ENCODE measurements at regions not wholly inside any gene's neighbourhood (a gene's known extent, or its start where the extent isn't known, plus 50 kb on each side); places are given as distances from the start of the nearest gene placed in this dataset.
"Not testable (repeated sequence)": the region's sequence is repeated elsewhere in the genome, so short reads cannot be mapped to it uniquely, and the experiment has no call there.

DNA sequence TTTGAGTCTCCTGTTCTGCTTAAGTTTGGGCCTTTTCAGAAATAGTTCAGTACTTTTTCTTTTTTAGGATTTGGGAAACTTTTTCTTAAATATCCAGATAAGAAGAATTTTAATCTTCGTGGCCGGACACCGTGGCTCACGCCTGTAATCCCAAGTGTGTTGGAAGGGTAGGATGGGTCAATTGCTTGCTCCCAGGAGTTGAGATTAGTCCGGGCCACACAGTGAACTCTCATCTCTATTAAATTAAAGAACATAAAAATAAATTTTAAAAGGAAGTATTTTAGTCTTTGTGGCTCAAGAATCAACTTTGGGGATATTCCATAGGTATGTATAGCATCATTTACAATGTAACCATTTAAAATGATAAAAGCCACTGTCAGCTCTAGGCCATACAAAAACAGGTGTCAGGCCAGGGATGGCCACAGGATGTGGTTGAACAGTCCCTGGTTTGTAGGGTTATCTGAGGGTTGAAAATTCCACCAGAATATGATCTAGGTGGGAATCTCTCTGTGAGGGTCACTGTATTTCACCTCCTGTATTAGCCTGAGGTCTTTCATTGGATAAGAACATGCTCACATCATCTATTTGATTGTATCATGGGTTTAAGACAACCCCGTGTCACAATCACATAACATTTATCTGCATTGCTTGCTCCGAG is 115.6 kb downstream of the GGTLC2 start:
- DNase-seq = no peak

DNA sequence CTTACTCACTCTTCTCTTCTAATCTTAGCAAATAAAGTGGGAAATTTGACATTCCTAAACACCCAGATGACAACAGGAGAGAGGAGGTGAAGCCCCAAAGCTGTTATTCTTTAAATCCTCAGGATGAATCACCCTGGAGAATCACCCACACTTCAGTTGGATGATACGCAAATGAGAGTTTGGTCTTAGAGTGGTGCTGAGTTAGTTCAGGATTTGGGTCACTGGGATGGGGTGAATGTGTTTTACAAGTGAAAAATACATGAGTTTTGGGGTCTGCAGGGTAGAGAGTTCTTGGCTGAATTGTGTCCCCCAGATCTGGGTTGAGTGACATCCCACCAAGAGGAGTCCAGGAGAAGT is 117.2 kb downstream of the GGTLC2 start:
- DNase-seq = no peak

DNA sequence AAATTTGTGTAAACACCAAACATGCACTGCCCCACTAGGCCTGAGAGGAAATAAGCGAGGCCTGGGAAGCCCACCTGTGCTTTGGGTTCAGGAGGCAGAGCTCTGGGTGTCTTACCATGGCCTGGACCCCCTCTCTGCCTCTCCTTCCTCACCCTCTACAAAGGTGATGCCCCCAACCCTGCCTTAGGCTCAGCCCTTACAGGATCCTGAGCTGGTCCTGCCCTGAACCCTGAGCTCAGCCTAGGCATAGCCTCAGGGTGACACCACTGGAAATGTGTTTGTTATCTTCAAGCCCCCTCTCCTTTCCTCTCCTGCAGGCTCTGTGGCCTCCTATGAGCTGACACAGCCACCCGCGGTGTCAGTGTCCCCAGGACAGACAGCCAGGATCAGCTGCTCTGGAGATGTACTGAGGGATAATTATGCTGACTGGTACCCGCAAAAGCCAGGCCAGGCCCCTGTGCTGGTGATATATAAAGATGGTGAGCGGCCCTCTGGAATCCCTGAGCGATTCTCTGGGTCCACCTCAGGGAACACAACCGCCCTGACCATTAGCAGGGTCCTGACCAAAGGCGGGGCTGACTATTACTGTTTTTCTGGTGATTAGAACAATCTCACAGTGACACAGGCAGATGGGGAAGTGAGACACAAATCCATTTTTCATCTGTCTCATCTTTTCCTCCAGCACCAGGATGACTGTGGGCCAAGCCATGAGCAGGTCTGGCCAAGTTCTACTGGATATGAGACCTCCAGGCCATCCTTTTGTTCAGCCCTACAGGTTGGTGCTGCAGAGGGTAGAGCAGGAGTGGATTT is 117.8 kb downstream of the GGTLC2 start:
- DNase-seq = no peak

DNA sequence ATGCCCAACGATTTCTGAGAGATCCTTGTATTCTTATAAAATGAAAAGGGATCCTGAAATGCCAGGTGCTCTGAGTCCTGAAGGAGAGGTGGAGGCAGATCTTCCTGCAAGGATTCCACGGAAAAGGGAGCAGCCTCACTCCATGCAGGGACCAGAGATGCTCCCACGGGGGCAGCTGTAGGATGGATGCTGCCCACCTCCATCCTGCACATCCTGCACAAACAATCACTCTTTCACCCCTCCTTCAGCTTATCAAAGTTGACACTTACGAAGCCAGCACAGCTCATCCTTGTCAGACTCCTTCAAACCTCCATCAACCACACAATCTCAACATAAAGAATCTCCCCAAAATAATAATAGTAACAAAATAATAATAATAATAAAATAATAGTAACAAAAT is 119.1 kb downstream of the GGTLC2 start:
- no peak for DNase-seq

DNA sequence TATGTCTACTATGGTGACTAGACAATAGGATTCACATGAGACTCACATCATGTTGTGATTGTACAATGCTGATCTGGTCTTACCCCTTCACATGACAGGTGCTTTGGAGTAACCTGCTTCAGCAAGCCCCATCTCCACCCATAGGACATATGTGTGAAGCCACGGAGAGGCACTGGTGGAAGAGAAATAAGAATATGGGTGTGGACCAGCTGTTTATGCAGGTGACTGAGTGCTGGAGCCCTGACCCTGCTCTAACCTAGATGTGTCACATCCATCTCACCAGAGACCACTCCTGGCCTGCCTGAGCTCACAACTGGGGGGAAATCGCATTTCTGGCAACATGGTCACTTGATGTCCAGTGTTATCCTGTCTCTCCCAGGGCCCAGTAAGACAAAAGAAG is 119.7 kb downstream of the GGTLC2 start:
- no peak for DNase-seq

DNA sequence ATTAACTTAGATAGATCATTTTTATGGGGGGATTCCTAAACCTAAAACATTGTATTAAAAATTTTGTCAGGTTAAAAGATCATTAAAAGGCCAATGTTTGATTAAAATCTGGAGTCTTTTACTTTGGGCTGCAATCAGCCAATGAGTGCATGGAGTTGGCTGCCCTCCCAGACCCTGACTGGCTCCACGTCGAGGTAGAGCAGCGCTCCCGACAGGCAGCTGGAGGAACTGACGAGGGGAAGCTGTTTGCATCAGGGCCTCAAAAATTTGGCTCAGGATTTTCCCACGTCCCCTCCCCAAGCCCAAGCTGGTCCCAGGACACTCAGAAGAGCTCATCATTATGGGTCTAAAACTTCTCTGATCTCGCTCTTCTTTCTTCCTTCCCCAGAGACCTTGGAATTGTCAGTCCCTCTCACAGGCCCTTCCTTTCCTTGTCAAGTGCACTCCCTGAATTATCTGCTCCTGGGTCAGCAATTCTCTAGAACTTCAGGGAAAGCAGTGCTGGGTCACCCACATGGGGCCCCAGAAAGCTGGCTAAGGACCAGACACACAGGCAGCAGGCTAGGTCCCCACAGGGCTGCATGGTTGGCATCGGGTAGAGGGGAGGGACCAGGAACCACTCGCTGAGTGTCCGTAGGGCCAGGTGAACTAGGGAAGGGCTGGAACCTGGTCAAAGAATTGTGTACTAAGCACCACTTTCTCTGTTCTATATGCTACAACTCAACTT is 119.6 kb upstream of the IGLL5 start:
- DNase-seq = no peak

DNA sequence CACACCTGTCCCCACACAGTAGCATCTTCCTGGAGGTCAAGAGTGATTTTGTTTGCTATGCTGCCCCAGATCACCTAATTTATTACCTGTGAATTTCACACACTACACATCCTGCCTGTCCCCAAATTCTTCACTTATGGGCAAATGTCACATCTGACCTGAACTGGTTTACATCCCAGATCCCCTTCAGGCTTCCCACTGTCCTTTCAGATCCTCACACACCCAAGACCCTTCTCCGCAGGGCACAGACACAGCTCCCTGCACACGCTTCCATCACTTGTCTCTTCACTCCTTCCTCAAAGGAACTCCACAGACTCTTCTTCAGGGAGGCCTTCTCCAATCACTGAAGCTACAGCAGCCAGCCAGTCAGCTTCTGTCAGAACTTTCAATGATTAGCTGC is 118.7 kb upstream of the IGLL5 start:
- DNase-seq = no peak

DNA sequence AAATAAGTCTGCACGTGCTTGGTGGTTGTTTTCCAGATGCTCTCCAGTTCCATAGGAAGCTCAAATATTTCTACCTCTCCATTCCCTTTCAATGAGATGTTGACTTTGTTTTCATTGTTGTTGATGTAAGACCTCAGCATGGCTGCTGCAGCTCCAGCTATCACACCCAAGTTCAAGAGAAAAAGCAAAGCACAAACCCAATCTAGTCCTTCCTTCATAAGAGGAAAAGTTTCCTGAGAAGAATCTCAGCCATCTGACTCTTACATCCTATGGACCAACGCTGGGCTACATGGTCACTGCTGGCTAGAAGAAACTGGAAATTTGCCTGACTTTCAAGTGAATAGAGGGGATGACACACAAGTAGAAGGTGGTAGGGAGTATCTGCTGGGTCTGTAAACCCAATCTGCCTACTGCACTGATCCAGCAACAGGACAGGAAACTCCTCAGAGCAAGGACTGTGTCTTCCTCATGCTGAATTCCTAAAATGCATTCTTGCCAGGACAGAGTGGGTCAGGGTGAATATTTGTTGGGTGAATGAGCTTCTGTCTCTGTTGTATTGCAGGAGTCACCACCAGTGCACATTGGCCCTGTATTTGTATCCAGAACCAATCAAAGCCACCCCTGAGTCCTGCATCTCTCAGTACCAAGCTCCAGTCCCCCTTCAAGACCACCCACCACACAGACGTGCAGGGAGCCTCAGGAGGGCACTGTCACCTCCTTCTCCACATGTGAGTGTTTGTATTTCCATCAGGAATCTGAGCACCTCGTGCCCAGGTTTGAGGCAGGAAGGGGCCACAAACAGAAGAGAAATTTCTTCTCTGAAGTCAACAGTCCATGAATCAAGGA is 118.0 kb upstream of the IGLL5 start:
- no peak for DNase-seq

DNA sequence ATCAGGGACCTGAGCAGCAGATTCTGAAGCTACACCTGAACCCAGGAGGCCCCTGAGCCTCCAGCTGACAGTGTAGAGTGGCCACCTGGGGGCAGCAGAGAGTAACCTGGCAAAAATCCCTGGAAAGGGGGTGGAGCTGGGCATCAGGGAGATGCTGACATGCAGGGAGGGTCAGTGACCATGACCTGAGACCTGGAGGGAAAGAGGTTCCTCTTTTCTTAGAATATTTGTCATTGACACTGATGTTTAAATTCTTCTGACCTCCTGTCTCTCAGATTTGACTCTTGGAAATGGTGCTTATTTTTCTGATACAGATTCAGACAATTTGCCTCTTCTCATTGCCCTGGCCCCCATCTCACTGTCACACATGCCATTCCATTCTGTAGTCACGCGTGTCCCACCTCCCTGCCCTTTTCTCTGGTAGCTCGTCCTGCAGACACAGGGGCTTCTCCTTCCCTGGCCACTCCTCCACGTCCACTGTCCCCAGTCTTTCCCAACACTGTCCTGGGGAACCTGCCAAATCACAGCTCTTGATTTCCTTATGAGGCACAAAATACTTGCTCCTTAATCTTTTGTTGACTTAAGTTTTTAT is 117.2 kb upstream of the IGLL5 start:
- DNase-seq = peak; percentile 36

DNA sequence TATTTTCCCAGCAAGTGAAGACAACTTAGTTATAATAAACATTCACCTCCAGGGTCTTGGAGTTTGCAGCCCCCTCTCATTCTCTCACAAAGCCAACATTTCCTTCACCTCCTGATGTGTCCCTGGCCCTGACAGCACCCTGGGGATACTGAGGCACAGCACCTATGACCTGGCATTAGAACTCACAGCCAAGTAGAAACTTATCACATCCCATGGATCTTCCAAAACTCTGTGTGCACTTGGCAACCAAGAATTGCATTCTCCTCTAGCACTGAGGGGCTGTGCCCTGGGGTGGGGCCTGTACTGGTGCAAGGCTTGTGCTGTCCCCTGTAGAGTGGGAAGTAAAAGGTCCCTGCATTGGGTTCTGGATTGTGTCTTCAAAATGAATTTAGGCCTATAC is 116.7 kb upstream of the IGLL5 start:
- DNase-seq = no peak

DNA sequence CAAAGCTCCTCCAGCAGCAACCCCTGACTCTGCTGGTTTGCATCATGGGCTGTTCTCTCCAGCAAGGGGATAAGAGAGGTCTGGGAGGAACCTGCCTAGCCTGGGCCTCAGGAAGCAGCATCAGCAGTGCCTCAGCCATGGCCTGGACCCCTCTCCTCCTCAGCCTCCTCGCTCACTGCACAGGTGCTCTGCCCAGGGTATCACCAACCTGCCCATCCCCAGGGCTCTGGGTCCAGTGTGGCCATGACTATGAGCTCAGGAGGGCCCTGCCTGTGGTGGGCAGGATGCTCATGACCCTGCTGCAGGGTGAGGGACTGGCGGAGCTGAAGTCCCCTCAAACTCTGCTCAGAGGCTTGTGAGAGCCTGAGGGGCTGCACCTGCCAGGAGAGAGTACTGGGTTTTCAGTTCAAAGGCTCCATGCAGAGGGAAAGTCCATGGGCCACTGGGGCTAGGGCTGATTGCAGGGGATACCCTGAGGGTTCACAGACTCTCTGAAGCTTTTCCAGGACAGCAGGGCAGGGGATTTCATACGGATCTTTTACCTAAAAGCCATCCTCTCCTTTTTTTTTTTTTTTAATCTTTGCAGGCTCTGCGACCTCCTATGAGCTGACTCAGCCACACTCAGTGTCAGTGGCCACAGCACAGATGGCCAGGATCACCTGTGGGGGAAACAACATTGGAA is 115.8 kb upstream of the IGLL5 start:
- no peak for DNase-seq

DNA sequence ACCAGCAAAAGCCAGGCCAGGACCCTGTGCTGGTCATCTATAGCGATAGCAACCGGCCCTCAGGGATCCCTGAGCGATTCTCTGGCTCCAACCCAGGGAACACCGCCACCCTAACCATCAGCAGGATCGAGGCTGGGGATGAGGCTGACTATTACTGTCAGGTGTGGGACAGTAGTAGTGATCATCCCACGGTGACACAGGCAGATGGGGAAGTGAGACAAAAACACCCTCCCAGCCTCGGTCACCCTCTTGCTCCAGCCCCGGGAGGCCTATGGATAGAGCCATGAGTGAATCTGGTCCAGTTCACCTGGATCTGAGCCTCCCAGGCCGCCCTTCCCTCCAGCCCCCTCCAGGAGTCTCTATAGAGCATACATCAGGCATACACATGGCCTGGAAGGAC is 115.2 kb upstream of the IGLL5 start:
- no peak for DNase-seq

DNA sequence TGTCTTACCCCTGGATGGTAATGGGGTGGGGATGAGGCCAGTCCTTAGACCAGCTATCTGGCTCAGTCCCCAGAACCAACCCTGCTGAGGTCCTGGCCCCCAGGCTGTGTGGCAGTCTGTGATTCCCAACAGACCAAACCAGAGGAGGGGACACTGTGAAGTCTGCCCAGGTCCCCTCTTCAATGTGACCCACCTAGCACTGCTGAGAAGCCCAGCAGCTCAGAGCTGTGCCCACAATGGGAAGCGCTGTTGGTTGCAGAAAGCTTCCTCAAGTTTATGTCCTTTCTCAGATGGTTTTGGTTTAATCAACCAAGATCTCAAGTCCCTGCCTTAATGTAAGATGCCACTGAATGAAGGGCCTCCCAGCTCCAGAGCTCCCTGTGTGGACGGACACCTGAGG is 114.7 kb upstream of the IGLL5 start:
- no peak for DNase-seq

DNA sequence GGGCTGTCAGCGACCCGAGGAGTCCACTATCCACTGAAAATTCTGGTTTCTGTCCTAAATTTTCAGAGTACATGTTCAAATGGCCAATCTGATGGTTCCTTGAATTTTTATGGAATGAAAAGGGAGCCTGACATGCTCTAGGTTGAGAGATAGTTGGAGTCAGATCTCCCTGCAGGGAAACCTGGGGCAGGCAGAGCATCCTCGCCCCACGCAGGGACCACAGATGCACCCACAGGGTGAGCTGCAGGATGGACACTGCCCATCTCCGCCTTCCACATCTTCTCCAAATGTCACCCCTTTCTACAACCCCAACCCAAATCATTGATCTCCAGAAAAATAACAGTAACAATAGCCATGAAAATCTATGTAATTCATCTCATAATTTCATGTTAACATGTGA is 114.2 kb upstream of the IGLL5 start:
- DNase-seq = no peak

DNA sequence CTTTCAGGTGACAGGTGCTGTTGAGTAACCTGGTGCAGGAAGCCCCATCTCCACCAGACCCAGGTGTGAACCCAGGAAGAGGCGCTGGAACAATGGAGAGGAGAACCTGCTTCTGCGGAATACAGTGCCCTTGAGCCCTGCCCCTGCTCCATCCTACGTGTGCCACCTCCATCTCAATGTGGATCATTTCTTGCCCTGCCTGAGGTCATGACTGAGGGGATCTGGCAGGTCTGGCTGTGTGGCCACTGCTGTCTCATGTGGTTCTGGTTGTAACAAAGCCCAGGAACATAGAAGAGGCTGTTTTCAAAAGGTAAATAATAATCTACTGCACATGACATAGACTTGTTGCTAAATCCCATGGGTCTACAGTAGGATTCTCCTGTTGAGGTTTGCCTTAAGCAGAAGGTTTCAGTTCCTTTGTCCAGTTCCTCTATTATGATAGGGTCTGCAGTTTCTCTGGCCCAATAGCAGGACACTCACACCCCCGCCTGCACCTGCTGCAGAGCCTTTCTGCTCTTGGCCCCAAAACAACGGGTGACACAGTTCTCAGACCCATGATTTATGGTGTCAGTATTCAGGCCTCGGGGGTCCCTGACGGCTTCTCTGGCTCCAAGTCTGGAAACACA is 113.5 kb upstream of the IGLL5 start:
- no peak for DNase-seq

DNA sequence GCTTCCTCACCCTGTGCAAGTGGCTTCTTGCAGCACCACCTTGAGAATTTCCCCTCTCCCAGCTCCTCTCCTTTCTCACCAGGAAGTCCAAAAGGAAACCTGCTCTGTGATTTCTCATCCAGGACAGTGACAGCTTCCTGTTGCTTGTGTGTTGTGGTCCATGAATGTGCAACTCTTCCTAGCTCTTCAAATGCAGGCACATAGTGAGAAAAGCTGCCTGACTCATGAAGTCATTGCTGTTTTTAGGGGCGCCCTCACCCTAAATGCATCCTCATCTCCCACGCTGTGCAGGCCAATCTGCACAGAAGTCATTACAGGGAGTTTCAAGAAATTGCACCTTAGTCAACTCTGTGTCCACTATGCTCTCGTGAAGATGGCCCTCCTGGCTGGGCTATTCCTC is 112.9 kb upstream of the IGLL5 start:
- DNase-seq = not testable (repeated sequence)

DNA sequence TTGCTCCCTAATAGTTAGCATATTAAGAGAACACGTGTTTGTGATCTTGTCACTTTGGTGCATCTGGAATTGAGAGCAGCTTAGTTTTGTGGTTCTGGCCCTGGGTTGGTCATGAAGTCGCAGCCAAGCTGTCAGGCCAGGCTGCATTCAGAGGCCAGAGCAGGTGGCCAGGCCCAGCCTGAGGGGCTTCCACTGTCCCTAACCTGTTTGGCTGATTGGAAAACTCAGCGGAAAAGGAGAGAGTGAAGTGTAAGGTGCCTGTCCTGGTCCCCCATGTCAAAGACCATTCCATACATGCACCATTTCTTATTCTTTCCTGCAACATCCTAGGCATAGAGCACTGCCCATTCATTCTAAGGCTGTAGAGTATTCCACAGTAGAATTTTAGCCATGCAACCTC is 111.5 kb upstream of the IGLL5 start:
- DNase-seq = no peak

DNA sequence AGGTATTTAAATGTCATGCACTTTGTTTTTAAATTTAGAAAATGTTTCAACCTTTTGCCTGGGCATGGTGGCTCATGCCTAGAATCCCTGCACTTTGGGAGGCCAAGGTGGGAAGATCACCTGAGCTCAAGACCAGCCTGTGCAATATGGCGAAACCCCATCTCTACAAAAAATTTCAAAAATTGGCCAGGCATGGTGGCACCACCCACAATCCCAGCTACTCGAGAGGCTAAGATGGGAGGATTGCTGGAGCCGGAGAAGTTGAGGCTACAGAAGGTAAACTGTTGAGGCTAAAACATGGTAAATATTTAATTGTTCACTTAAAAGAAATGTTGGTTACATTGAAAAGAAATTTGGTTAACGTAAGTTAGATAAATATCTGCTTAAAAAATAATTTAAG is 108.4 kb upstream of the IGLL5 start:
- DNase-seq = no peak

DNA sequence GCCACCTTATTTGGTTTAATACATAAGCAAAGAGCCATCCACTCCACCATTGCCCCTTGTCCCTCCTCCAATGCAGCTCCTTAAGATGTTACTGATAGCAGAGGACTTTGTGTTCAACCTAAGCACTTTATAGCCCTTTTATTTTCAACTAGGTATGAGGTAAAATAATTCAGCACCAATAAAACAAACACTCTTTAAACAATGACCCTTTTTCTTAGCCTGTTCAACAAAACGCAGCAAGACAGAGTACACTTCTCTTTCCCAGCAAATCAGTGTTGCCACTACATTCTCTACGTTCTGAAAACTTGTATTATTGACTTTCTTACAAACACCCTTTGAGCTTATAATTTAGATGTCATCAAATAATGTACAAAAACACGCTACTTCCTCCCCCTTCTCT is 104.0 kb upstream of the IGLL5 start:
- DNase-seq = no peak

DNA sequence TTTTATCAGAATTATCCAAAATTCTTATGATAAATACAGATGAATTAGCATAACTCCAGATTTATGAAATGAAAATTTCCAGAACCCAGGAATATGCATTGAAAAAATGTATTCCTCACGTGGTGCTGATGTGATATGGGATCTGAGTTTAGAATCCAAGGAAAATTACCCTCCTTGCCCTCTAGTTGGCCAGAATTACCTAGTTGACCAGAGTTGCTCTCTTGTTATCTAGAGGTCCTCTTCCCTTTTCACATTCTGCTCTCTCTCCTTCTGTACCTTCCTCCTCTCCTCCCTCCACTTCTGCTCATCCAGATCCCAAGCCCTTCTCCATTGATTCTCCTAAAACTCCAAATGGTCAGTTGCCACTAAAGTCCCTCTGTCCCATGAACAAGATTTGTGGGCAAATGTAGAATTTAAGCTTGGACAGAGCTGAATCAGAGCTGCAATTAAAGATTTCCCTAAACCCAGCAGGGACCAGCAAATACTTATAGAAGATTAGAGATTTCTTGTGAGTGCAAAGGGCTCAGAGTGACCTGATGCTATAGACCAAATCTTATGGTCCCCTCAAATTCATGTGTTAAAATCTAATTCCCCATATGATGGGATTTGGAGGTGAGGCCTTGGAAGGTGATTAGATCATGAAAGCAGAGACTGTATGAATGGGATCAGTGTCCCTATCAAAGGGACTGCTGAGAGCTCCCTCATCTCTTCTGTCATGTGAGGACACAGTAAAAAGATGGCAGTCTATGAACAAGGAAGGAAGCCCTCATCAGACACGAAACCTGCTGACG is 103.2 kb upstream of the IGLL5 start:
- DNase-seq = no peak

All from NCI-H774 (cell line).